IPS DF 4.7 (cell line): ENCODE measurements at regions not wholly inside any gene's neighbourhood (a gene's known extent, or its start where the extent isn't known, plus 50 kb on each side); places are given as distances from the start of the nearest gene placed in this dataset.
A peak's percentile ranks its signal among the peaks of the same experiment; 100 is the strongest.
"Not testable (repeated sequence)": the region's sequence is repeated elsewhere in the genome, so short reads cannot be mapped to it uniquely, and the experiment has no call there.

ENCODE experiments used
- DNase-seq: peaks from one replicate; pipeline ENCODE4 v3.0.0-alpha.2; 2013; ENCODE audit warnings: low spot score; ENCODE audit errors: extremely low read depth

DNA sequence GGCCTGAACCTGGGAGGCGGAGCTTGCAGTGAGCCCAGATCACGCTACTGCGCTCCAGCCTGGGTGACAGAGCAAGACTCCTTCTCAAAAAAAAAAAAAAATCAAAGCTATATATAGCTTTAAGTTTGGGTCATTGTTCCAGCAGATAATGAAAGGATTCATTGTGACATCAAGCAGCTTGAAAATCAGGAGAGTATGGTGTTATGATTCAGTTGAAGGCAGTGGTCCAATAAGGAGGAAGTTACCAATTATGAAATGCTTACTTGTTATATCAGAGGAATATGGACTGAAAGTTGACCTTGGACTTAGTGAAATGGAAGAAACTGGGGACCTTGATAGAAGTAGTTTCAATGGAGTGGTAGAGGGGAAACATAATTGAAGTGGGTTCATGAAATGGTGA lies 140.4 kb upstream of the MAD2L1 start:
- no peak for DNase-seq

DNA sequence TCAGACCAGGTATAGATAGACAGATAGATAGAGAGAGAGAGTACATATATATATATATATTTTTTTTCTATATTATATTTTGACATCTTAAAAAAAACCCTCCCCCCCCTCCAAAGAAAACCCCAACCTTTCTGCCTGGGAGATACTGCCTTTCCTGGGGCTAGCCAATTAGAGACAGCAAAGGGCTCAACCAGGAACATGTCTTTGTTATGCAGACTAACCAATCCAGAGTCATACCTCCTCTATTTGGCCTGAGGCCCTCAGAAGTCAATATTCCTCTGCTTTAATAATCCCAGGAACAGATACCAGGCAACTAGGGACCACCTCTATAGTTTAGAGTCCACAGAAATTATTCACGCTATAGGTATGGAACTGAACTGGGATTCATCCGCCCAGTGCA lies 135.6 kb upstream of the MAD2L1 start:
- DNase-seq: no peak

- DNase-seq: not testable (repeated sequence)
Measured at GRCh38 chr4:120200573-120201110, 134.0 kb upstream of the MAD2L1 start.

DNA sequence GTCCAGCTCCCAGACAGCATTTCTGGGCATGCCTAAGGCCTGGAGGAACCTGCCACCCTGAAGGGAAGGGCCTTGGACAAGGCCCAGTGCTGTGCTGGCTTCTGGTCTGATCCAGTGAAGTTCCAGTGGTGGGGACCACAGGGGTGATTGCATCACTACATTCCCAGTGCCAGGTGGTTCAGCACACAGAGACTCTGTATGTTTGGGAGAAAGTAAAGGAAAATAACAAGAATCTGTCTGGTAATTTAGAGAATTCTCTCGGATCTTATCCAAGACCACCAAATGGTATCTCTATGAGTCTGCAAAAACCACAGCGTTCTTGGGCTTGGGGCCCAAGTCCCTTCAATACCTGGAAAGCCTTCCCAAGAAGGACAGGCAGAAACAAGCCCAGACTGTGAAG lies 131.8 kb upstream of the MAD2L1 start:
- DNase-seq: no peak

DNA sequence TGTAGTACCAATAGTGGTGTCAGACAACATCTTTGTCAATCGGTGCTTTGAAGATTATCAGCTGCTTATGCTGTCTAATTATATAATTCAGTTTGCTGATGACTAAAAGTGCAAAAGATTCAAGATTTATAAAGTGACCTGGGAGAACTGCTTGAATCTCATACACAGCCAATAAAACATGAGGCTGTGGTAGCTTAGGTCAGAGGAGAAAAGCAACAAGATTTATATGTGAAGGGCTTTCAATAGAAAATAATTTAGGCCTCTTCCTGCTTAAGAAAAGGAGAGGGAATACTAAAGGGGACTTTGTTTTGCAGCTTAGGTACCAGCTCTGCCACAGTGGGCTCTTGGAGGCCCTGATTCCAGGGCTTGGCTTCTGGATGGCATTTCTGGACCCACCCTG lies 111.0 kb upstream of the MAD2L1 start:
- DNase-seq: no peak

- no peak for DNase-seq
Measured at GRCh38 chr4:120175272-120175671, 108.6 kb upstream of the MAD2L1 start.

- DNase-seq: no peak
Measured at GRCh38 chr4:120163895-120164294, 97.2 kb upstream of the MAD2L1 start.

DNA sequence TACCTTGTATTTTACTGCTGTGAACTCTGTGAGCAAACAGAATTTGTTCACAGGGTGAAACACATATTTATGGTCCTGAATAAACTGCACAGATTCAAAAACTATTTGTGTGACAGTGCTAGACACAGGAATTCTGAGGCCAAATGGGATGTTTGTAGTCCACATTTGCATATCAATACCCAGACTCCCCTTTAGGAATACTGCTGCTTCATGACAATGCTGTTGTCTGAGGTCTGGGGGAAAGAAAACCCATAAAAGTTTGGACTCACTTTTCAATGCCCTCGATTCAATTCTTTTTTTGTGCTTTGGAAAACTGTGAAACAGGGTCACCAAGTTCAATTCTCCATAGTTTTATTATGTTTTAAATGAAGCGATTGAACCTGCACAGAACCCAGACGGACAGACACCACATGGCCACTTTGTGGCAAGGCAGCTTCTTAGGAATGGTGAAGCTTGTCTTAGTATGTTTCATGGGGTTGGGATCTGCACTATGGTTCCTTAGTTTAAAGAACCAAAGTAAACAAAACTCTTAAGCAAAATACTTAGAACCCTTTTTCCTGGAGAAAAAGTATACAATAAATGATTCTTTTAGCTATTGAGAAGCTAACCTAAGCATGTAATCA lies 92.3 kb upstream of the MAD2L1 start:
- DNase-seq: no peak

GRCh38 chr4:120158046-120158445 lies 91.4 kb upstream of the MAD2L1 start:
- no peak for DNase-seq

GRCh38 chr4:120156120-120156718 lies 89.6 kb upstream of the MAD2L1 start:
- DNase-seq: peak; percentile 53

DNA sequence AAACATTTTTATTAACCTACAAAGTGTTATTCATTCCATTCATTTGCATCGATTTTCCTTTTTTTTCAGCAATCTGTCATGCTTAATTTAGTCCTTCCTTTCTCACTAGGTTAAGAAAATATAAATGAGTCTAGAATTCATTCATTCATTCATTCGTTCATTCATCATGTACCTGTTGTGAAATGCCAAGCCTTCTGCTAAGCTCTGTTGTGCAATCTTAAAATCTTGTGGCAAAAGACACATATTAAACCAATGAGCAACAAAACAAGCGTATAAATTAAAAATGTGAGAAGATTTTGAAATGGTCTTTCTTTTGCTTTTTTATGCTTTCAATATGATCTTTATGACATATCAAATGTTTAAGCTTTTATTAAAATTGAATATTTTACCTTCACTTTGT lies 88.6 kb upstream of the MAD2L1 start:
- DNase-seq: no peak

DNA sequence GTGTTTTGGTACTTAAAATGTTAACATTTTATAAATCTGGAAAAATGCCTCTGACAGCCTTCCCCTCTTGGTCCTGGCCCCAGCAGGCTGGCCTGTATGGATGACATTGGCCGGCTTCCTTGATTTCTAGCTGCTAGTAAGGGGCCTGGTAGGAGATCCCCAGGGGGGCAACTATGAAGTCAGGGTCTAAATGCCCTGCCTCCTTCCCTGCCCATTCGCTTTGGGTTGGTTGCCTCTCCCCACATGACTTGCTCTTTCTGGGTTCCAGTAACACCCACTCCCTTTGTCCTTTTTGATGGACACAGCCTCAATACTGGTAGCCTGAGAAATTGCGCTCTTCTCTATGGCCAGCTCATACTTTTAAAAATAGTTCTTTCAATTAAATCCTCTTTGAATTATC lies 78.0 kb upstream of the MAD2L1 start:
- DNase-seq: no peak

- no peak for DNase-seq
Measured at GRCh38 chr4:120144041-120144440, 77.4 kb upstream of the MAD2L1 start.

- no peak for DNase-seq
Measured at GRCh38 chr4:120139392-120139791, 72.7 kb upstream of the MAD2L1 start.

DNA sequence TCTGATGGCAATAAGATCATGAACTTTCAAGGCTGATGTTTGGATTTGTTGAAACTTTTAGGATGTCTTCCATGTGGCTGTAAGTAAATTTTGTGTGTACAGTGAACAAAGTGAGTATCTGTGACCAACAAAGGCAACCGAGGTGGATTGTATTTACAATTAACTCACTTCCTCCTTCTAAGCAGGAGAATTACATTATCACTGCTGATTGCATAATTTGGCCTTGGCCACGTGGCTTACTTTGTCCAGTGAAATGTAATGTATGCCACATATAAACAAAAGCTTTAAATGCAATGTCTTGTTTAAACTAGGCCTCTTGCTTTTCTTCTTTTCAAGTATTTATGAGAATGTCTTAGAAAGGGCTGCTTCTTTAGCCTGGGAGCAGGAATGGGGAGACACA lies 66.3 kb upstream of the MAD2L1 start:
- no peak for DNase-seq

DNA sequence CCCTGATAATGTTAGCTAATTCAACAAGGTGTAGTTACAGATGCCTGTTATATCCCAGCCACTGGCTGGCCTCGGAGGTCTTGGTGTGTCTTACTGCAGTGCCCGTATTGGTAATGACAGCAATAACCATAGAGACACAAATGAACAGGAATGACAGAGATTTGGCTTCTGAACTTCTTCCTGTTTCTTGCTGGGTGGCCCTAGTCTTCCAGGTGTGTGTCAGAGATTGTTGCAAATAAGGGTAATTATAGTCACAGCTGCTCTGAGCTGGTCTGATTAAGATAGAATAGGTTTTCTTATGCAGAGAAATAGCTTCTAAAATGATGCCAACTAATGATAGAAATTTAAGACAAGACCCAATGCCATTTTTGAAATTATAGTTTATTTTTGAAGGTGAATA lies 64.1 kb upstream of the MAD2L1 start:
- no peak for DNase-seq
